NCI-H345 (cell line): ENCODE measurements at regions not wholly inside any gene's neighbourhood (a gene's known extent, or its start where the extent isn't known, plus 50 kb on each side); places are given as distances from the start of the nearest gene placed in this dataset.

Experiments
- DNase-seq: peaks from one replicate; lab custom pipeline; 2025; lab: John Stamatoyannopoulos, UW

GRCh38 chr12:62128175-62128975 lies 131.8 kb upstream of the USP15 start:
- DNase-seq, result no peak

GRCh38 chr12:62129291-62129690 lies 130.9 kb upstream of the USP15 start:
- DNase-seq, result no peak

GRCh38 chr12:62130402-62130801 lies 129.8 kb upstream of the USP15 start:
- no peak for DNase-seq

- no peak for DNase-seq
Observed at GRCh38 chr12:62130834-62131552, 129.2 kb upstream of the USP15 start.

- DNase-seq, result no peak
Observed at GRCh38 chr12:62133440-62133839, 126.8 kb upstream of the USP15 start.

- DNase-seq, result no peak
Observed at GRCh38 chr12:62135553-62136200, 124.5 kb upstream of the USP15 start.

GRCh38 chr12:62136496-62136895 lies 123.7 kb upstream of the USP15 start:
- DNase-seq, result no peak

GRCh38 chr12:62138527-62138926 lies 121.7 kb upstream of the USP15 start:
- DNase-seq, result no peak

GRCh38 chr12:62146318-62146717 lies 113.9 kb upstream of the USP15 start:
- no peak for DNase-seq

- no peak for DNase-seq
Observed at GRCh38 chr12:62158013-62158412, 102.2 kb upstream of the USP15 start.

- no peak for DNase-seq
Observed at GRCh38 chr12:62158461-62159360, 101.5 kb upstream of the USP15 start.

- no peak for DNase-seq
Observed at GRCh38 chr12:62162214-62162613, 98.0 kb upstream of the USP15 start.

GRCh38 chr12:62163368-62163767 lies 96.8 kb upstream of the USP15 start:
- no peak for DNase-seq

GRCh38 chr12:62164036-62164435 lies 96.2 kb upstream of the USP15 start:
- no peak for DNase-seq

GRCh38 chr12:62166525-62166924 lies 93.7 kb upstream of the USP15 start:
- DNase-seq, result no peak

- no peak for DNase-seq
Observed at GRCh38 chr12:62168411-62168810, 91.8 kb upstream of the USP15 start.

- no peak for DNase-seq
Observed at GRCh38 chr12:62170241-62170640, 90.0 kb upstream of the USP15 start.

GRCh38 chr12:62190689-62191490 lies 69.3 kb upstream of the USP15 start:
- DNase-seq, result no peak

GRCh38 chr12:62191491-62192179 lies 68.6 kb upstream of the USP15 start:
- DNase-seq, result no peak

- peak; percentile 83 for DNase-seq
Observed at GRCh38 chr12:62192180-62192902, 67.9 kb upstream of the USP15 start.
